ENCODE measurements at regions not wholly inside any gene's neighbourhood (a gene's known extent, or its start where the extent isn't known, plus 50 kb on each side); places are given as distances from the start of the nearest gene placed in this dataset.

- DNase-seq (ENCODE audit: low read depth), result no peak
- TF ChIP-seq, protein P1, sequence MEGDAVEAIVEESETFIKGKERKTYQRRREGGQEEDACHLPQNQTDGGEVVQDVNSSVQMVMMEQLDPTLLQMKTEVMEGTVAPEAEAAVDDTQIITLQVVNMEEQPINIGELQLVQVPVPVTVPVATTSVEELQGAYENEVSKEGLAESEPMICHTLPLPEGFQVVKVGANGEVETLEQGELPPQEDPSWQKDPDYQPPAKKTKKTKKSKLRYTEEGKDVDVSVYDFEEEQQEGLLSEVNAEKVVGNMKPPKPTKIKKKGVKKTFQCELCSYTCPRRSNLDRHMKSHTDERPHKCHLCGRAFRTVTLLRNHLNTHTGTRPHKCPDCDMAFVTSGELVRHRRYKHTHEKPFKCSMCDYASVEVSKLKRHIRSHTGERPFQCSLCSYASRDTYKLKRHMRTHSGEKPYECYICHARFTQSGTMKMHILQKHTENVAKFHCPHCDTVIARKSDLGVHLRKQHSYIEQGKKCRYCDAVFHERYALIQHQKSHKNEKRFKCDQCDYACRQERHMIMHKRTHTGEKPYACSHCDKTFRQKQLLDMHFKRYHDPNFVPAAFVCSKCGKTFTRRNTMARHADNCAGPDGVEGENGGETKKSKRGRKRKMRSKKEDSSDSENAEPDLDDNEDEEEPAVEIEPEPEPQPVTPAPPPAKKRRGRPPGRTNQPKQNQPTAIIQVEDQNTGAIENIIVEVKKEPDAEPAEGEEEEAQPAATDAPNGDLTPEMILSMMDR (IDR thresholded peaks at IDR 0.05; ENCODE audit: control insufficient read depth, insufficient read depth, low read depth, low read length, missing control alignments), result no peak
- H3K4me3 ChIP-seq (ENCODE audit: control insufficient read depth, low read depth, low read length), result no peak overlapping the region
These were observed 221.1 kb downstream of the KTN1 start for GRCh38 chr14:55801121-55801520.

- TF ChIP-seq, protein P1 (IDR thresholded peaks at IDR 0.05; ENCODE audit: control insufficient read depth, insufficient read depth, low read depth, low read length, missing control alignments), result no peak
- no peak for DNase-seq (ENCODE audit: low read depth)
- H3K4me3 ChIP-seq (ENCODE audit: control insufficient read depth, low read depth, low read length), result no peak overlapping the region
These were observed 223.2 kb downstream of the KTN1 start for GRCh38 chr14:55802986-55803872.

GRCh38 chr14:55803873-55804553 lies 224.0 kb downstream of the KTN1 start:
- TF ChIP-seq, protein P1 (IDR thresholded peaks at IDR 0.05; ENCODE audit: control insufficient read depth, insufficient read depth, low read depth, low read length, missing control alignments), result no peak
- H3K4me3 ChIP-seq (ENCODE audit: control insufficient read depth, low read depth, low read length), result no peak overlapping the region
- DNase-seq (ENCODE audit: low read depth), result no peak

GRCh38 chr14:55805250-55805649 lies 225.2 kb downstream of the KTN1 start:
- H3K4me3 ChIP-seq (ENCODE audit: control insufficient read depth, low read depth, low read length), result no peak overlapping the region
- no peak for DNase-seq (ENCODE audit: low read depth)
- TF ChIP-seq, protein P1 (IDR thresholded peaks at IDR 0.05; ENCODE audit: control insufficient read depth, insufficient read depth, low read depth, low read length, missing control alignments), result no peak

DNA sequence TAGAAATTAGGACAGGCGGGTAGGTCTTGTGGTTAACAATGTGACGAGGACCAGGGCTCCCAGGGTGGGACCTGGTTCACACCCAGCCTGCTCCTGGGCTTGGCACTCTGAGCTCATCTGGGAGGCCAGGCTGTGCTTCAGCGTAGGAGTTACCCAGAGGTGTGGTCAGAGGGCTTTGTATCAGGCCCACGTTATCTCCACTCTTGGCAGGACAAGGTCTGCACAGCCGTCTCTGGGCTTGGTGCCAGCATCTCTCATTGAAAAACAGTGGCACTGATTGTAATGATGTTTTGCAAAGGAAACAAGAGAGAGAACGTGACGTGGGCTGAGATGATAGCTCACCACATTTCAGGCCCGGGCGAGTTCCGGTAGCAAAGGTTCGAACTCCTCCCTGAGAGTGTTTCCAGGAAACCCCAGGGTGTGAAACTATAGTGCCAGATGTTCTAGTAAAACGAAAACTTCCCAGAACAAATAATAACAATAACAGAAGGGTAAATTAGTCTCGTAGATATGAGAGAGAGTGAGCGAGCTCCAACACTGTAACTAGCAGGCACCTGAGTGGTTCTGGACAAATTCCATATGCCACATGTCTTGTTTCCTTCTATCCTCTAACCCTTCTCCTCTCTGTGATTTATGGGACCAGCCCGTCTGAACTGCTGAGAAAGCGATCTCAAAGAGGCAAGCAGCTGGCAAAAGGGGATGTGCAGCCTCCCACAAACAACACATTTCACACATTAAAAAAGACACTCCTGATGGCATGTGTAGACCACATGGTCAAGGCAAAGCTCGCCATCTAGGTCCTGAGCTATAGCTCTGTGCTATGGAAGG lies 227.3 kb downstream of the KTN1 start:
- DNase-seq (ENCODE audit: low read depth), result no peak
- TF ChIP-seq, protein P1 (IDR thresholded peaks at IDR 0.05; ENCODE audit: control insufficient read depth, insufficient read depth, low read depth, low read length, missing control alignments), result no peak
- no peak overlapping the region for H3K4me3 ChIP-seq (ENCODE audit: control insufficient read depth, low read depth, low read length)

DNA sequence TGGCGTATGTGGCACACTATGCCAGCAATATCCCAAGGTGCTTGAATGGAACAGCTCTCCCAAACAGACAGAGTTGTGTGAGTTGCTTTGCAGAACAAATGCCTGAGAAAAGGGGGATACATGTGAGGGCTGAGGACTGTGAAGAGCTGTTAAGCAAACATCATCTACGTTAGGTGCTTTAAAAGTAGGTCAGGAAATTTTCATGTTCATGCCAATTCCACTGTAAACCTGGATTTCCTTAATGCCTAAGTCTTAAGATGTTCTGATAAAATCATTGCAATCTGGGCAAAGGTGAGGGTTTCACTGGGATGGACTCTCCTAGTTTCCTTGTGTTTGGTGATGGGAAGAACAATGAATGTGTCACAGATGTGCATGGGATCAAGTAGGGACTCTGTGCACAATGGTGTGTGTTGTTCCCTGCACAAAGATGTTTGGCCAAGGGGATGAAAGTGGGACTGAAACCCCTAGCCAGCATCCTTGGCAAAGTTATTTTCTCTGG lies 227.9 kb downstream of the KTN1 start:
- DNase-seq (ENCODE audit: low read depth), result no peak
- TF ChIP-seq, protein P1 (IDR thresholded peaks at IDR 0.05; ENCODE audit: control insufficient read depth, insufficient read depth, low read depth, low read length, missing control alignments), result no peak
- no peak overlapping the region for H3K4me3 ChIP-seq (ENCODE audit: control insufficient read depth, low read depth, low read length)

Measured in AG09309 (cell line).